ENCODE measurements at regions not wholly inside any gene's neighbourhood (a gene's known extent, or its start where the extent isn't known, plus 50 kb on each side); places are given as distances from the start of the nearest gene placed in this dataset.

- peak; percentile 81 for TF ChIP-seq CTCF (IDR thresholded peaks at IDR 0.05; ENCODE audit: poor library complexity, severe bottlenecking)
- TF ChIP-seq EZH2 (IDR thresholded peaks at IDR 0.05; ENCODE audit: borderline replicate concordance, insufficient read depth, low read length, poor library complexity, severe bottlenecking): no peak
- TF ChIP-seq REST (IDR thresholded peaks at IDR 0.05; ENCODE audit: borderline replicate concordance): no peak
- no peak for TF ChIP-seq TAF1 (IDR thresholded peaks at IDR 0.05; ENCODE audit: low read depth)
- no peak for TF ChIP-seq POLR2AphosphoS5 (IDR thresholded peaks at IDR 0.05)
These were observed 830.2 kb upstream of the SPRY2 start for GRCh38 chr13:81171065-81171647.
